ENCODE measurements at regions not wholly inside any gene's neighbourhood (a gene's known extent, or its start where the extent isn't known, plus 50 kb on each side); places are given as distances from the start of the nearest gene placed in this dataset.

DNA sequence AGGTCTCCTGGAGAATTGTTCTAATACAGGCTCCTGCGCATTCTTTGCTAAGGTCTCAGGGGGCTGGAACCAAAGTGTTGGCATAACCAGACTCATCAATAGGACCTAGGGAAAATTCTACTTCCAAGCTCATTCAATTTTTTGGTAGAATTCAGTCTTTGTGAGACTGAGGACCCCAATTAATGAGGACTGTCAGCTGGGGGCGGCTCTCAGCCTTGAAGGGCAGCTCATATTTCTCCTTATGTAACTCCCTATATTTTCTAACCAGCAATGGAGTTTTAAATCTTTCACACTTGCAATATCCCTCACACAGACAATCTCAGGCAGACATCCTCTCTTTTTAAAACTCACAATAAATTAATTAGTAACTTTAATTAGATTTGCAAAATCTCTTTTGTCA, 476.4 kb upstream of the LRFN5 start:
- DNase-seq (ENCODE audit: low read depth, low spot score), result no peak
- no peaks in the 10 kb centered on the region for H3K4me1 ChIP-seq (ENCODE audit: insufficient read depth, insufficient read length)
- H3K9me3 ChIP-seq (ENCODE audit: insufficient read depth, low read length), result no peaks in the 10 kb centered on the region
- H3K9ac ChIP-seq (ENCODE audit: insufficient read length, low read depth), result no peak overlapping the region
- H3K36me3 ChIP-seq (ENCODE audit: insufficient read depth, insufficient read length, low read length), result no peaks in the 10 kb centered on the region
- no peak overlapping the region for H3K4me3 ChIP-seq (ENCODE audit: insufficient read length, low read depth)
- TF ChIP-seq YY1 (IDR thresholded peaks at IDR 0.05; ENCODE audit: insufficient read depth, insufficient read length) (no peak), SUZ12 (IDR thresholded peaks at IDR 0.05; ENCODE audit: extremely low read depth, insufficient read depth, insufficient read length) (no peak), ZNF274 (IDR thresholded peaks at IDR 0.05; ENCODE audit: low read depth, low read length) (no peak)
- no peaks in the 10 kb centered on the region for H3K27me3 ChIP-seq (ENCODE audit: insufficient read depth, insufficient read length)

DNA sequence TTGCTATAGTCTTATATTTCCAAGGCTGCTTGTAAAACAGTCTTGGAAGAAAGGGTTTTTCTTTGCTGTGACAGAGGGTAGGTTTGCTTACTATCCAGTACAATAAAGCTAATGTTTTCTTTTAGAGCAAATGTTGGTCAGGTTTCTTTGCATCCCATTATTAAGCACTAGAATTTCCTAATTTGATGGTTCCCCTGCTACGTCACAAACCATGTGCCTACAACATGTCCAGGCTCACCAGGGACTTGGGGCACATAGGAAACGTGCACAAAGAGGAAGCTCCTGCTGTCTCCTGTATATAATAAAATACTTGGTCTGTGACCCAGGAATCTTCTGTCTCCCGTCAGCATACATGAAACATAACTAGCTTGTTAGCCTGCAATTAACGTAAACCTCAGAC, 486.3 kb upstream of the LRFN5 start:
- no peaks in the 10 kb centered on the region for H3K9me3 ChIP-seq (ENCODE audit: insufficient read depth, low read length)
- no peak for DNase-seq (ENCODE audit: low read depth, low spot score)
- no peak overlapping the region for H3K9ac ChIP-seq (ENCODE audit: insufficient read length, low read depth)
- H3K36me3 ChIP-seq (ENCODE audit: insufficient read depth, insufficient read length, low read length), result no peaks in the 10 kb centered on the region
- no peaks in the 10 kb centered on the region for H3K4me1 ChIP-seq (ENCODE audit: insufficient read depth, insufficient read length)
- no peaks in the 10 kb centered on the region for H3K27me3 ChIP-seq (ENCODE audit: insufficient read depth, insufficient read length)
- TF ChIP-seq YY1 (IDR thresholded peaks at IDR 0.05; ENCODE audit: insufficient read depth, insufficient read length), result no peak
- TF ChIP-seq ZNF274 (IDR thresholded peaks at IDR 0.05; ENCODE audit: low read depth, low read length), result no peak
- TF ChIP-seq SUZ12 (IDR thresholded peaks at IDR 0.05; ENCODE audit: extremely low read depth, insufficient read depth, insufficient read length), result no peak
- H3K4me3 ChIP-seq (ENCODE audit: insufficient read length, low read depth), result no peak overlapping the region

DNA sequence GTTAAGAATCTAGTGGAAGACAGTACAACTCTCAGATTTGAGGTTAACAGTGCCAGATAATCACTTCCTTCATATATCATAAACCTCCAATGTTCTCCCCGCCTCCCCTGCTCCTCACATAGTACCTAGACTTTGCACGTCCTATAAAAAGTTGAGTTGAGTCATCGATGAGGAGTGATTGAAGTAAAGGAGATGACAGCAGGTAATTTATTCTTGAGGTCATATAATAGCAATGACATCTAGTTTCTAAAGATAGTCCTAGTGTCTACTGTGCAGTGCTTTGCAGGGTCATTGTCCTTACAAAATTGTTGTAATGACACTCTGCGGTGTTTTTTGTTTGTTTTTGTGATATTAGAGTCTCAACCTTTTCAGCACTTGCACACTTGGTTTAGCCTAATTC, 510.5 kb upstream of the LRFN5 start:
- H3K9me3 ChIP-seq (ENCODE audit: insufficient read depth, low read length), result peaks cover 8% of the 10 kb centered on the region; the same call in 1 of the 2 replicates
- no peaks in the 10 kb centered on the region for H3K36me3 ChIP-seq (ENCODE audit: insufficient read depth, insufficient read length, low read length)
- DNase-seq (ENCODE audit: low read depth, low spot score), result no peak
- H3K4me3 ChIP-seq (ENCODE audit: insufficient read length, low read depth), result no peak overlapping the region
- TF ChIP-seq YY1 (IDR thresholded peaks at IDR 0.05; ENCODE audit: insufficient read depth, insufficient read length) (no peak), ZNF274 (IDR thresholded peaks at IDR 0.05; ENCODE audit: low read depth, low read length) (no peak), SUZ12 (IDR thresholded peaks at IDR 0.05; ENCODE audit: extremely low read depth, insufficient read depth, insufficient read length) (no peak)
- no peaks in the 10 kb centered on the region for H3K4me1 ChIP-seq (ENCODE audit: insufficient read depth, insufficient read length)
- H3K27me3 ChIP-seq (ENCODE audit: insufficient read depth, insufficient read length), result no peaks in the 10 kb centered on the region
- H3K9ac ChIP-seq (ENCODE audit: insufficient read length, low read depth), result no peak overlapping the region

DNA sequence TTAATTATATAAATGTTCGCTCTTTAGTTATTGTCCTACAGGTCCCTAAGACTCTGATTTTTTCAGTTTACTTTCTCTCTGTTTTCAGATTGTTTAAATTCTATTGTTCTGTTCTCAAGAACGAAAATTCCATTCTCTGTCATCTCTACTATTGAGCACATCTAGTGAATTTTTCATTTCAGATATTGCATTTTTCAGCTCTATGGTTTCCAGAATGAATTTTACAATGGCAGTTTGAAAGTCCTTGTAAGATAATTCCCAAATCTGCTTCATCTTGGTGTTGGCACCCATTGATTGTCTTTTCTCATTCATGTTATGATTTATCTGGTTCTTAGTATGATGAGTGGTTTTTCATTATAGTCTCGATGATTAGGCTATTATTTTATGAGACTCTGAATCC, 519.6 kb upstream of the LRFN5 start:
- Histone ChIP-seq H3K36me3 (ENCODE audit: insufficient read depth, insufficient read length, low read length) (no peaks in the 10 kb centered on the region), H3K27me3 (ENCODE audit: insufficient read depth, insufficient read length) (no peaks in the 10 kb centered on the region), H3K4me1 (ENCODE audit: insufficient read depth, insufficient read length) (no peaks in the 10 kb centered on the region), H3K9ac (ENCODE audit: insufficient read length, low read depth) (no peak overlapping the region), H3K9me3 (ENCODE audit: insufficient read depth, low read length) (0 out of 2 replicates have a peak, but pooled peaks cover 7% of the 10 kb centered on the region), H3K4me3 (ENCODE audit: insufficient read length, low read depth) (no peak overlapping the region)
- TF ChIP-seq ZNF274 (IDR thresholded peaks at IDR 0.05; ENCODE audit: low read depth, low read length) (no peak), SUZ12 (IDR thresholded peaks at IDR 0.05; ENCODE audit: extremely low read depth, insufficient read depth, insufficient read length) (no peak), YY1 (IDR thresholded peaks at IDR 0.05; ENCODE audit: insufficient read depth, insufficient read length) (no peak)
- no peak for DNase-seq (ENCODE audit: low read depth, low spot score)

DNA sequence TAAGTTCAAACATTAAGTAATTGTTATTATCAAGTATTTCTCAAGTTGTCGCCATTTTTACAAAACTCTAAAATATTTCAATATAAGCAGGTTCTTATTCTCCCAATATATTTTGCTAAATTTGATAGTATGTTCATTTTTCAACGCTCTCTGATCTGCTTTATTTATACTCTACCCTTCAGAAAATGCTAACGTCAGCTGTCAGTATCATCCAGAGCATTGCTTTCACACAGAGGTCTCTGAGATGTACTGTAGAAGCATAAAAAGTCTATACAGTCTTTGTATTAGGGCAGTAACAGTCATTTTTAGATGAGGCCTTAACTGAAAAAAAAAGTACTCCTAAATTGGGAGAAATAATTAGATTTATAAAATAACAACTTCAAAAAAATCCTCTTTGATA, 533.1 kb upstream of the LRFN5 start:
- H3K9ac ChIP-seq (ENCODE audit: insufficient read length, low read depth), result no peak overlapping the region
- TF ChIP-seq ZNF274 (IDR thresholded peaks at IDR 0.05; ENCODE audit: low read depth, low read length) (no peak), SUZ12 (IDR thresholded peaks at IDR 0.05; ENCODE audit: extremely low read depth, insufficient read depth, insufficient read length) (no peak), YY1 (IDR thresholded peaks at IDR 0.05; ENCODE audit: insufficient read depth, insufficient read length) (no peak)
- H3K4me1 ChIP-seq (ENCODE audit: insufficient read depth, insufficient read length), result no peaks in the 10 kb centered on the region
- no peaks in the 10 kb centered on the region for H3K9me3 ChIP-seq (ENCODE audit: insufficient read depth, low read length)
- H3K27me3 ChIP-seq (ENCODE audit: insufficient read depth, insufficient read length), result no peaks in the 10 kb centered on the region
- no peaks in the 10 kb centered on the region for H3K36me3 ChIP-seq (ENCODE audit: insufficient read depth, insufficient read length, low read length)
- no peak overlapping the region for H3K4me3 ChIP-seq (ENCODE audit: insufficient read length, low read depth)
- DNase-seq (ENCODE audit: low read depth, low spot score), result no peak

DNA sequence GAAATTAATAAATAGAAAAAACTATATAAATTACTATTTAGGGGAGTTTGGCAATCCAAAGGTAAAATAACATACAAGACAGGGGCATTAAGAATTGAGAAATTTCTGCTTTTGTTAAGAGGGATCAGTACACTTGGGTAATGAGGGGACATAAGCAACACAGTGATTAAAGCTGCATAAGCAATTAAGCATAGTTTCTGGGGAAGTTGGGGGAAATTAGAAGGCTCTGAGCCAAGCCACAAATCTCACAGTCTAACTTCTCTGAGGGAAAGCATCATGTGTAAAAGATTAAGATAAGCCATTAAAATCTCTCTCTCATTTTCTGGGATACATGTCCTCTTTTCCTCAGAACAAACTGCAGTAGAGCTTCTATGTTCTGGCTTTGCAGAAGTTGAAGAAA, 533.9 kb upstream of the LRFN5 start:
- Histone ChIP-seq H3K36me3 (ENCODE audit: insufficient read depth, insufficient read length, low read length) (no peaks in the 10 kb centered on the region), H3K27me3 (ENCODE audit: insufficient read depth, insufficient read length) (no peaks in the 10 kb centered on the region), H3K9ac (ENCODE audit: insufficient read length, low read depth) (no peak overlapping the region), H3K4me1 (ENCODE audit: insufficient read depth, insufficient read length) (no peaks in the 10 kb centered on the region), H3K9me3 (ENCODE audit: insufficient read depth, low read length) (no peaks in the 10 kb centered on the region), H3K4me3 (ENCODE audit: insufficient read length, low read depth) (no peak overlapping the region)
- no peak for DNase-seq (ENCODE audit: low read depth, low spot score)
- TF ChIP-seq YY1 (IDR thresholded peaks at IDR 0.05; ENCODE audit: insufficient read depth, insufficient read length) (no peak), SUZ12 (IDR thresholded peaks at IDR 0.05; ENCODE audit: extremely low read depth, insufficient read depth, insufficient read length) (no peak), ZNF274 (IDR thresholded peaks at IDR 0.05; ENCODE audit: low read depth, low read length) (no peak)

DNA sequence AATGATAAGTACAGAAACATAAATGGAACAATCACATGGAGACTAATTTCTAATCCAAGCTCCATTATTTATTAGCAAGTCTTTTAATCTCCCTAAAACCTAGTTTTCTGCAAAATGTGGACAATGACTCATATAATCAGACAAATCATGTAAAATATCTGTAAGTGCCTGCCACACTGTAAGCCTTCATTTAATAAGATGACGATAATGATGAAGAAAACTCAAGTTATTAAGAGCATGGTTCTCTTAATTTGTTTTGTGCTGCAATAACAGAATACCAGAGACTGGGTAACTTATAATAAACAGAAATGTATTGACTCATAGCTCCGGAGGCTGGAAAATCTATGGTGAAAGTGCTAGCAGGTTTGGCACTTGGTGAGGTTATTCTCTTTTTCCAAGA, 535.3 kb upstream of the LRFN5 start:
- no peaks in the 10 kb centered on the region for H3K36me3 ChIP-seq (ENCODE audit: insufficient read depth, insufficient read length, low read length)
- TF ChIP-seq SUZ12 (IDR thresholded peaks at IDR 0.05; ENCODE audit: extremely low read depth, insufficient read depth, insufficient read length), result no peak
- no peak for TF ChIP-seq YY1 (IDR thresholded peaks at IDR 0.05; ENCODE audit: insufficient read depth, insufficient read length)
- no peak for TF ChIP-seq ZNF274 (IDR thresholded peaks at IDR 0.05; ENCODE audit: low read depth, low read length)
- no peak overlapping the region for H3K4me3 ChIP-seq (ENCODE audit: insufficient read length, low read depth)
- no peak for DNase-seq (ENCODE audit: low read depth, low spot score)
- H3K9me3 ChIP-seq (ENCODE audit: insufficient read depth, low read length), result no peaks in the 10 kb centered on the region
- no peaks in the 10 kb centered on the region for H3K27me3 ChIP-seq (ENCODE audit: insufficient read depth, insufficient read length)
- no peak overlapping the region for H3K9ac ChIP-seq (ENCODE audit: insufficient read length, low read depth)
- no peaks in the 10 kb centered on the region for H3K4me1 ChIP-seq (ENCODE audit: insufficient read depth, insufficient read length)

DNA sequence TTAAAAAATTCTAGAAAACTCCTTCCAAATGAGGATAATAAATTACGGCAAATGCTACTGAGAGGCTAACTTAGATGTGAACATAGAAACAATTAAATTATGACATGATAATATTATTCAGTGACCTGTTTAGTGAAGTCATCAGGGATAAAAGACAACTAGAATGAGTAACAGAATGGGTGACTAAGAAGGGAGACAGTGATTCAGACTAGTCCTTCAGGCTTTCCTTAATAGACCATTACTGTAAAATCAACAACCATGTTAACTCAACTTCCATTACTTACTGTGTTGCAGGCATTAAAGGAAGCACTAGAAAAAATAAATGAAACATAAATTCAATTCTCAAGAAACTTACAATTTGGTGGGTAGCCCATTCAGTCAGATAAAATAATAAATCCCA, 543.9 kb upstream of the LRFN5 start:
- no peaks in the 10 kb centered on the region for H3K27me3 ChIP-seq (ENCODE audit: insufficient read depth, insufficient read length)
- DNase-seq (ENCODE audit: low read depth, low spot score), result no peak
- TF ChIP-seq SUZ12 (IDR thresholded peaks at IDR 0.05; ENCODE audit: extremely low read depth, insufficient read depth, insufficient read length) (no peak), YY1 (IDR thresholded peaks at IDR 0.05; ENCODE audit: insufficient read depth, insufficient read length) (no peak), ZNF274 (IDR thresholded peaks at IDR 0.05; ENCODE audit: low read depth, low read length) (no peak)
- no peak overlapping the region for H3K4me3 ChIP-seq (ENCODE audit: insufficient read length, low read depth)
- no peaks in the 10 kb centered on the region for H3K36me3 ChIP-seq (ENCODE audit: insufficient read depth, insufficient read length, low read length)
- no peaks in the 10 kb centered on the region for H3K4me1 ChIP-seq (ENCODE audit: insufficient read depth, insufficient read length)
- no peak overlapping the region for H3K9ac ChIP-seq (ENCODE audit: insufficient read length, low read depth)
- H3K9me3 ChIP-seq (ENCODE audit: insufficient read depth, low read length), result no peaks in the 10 kb centered on the region
